Glomerular visceral epithelial cell (primary cell): ENCODE measurements at regions not wholly inside any gene's neighbourhood (a gene's known extent, or its start where the extent isn't known, plus 50 kb on each side); places are given as distances from the start of the nearest gene placed in this dataset.
A peak's percentile ranks its signal among the peaks of the same experiment; 100 is the strongest.
"Not testable (repeated sequence)": the region's sequence is repeated elsewhere in the genome, so short reads cannot be mapped to it uniquely, and the experiment has no call there.

Experiments
- DNase-seq: peaks from one replicate; pipeline ENCODE4 v3.0.0-alpha.2; 2016; ENCODE audit errors: extremely low spot score

DNA sequence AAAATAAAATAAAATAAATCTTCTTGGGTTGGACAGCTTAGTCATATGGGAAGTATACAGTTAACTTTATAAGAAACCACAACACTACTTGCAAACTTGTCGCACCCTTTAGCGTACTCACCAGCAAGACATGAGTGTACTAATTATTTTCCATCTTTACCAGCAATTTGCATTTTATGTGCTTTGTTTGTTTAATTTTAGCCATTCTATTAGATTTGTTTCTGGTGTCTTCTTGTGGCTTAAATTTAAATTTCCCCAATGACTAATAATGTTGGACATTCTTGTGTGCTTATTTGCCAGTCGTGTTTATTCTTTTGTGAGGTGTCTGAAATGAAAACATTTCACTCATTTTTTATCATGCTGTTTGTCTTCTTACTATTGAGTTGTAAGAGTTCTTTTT, 1172.2 kb upstream of the CITED2 start:
- no peak for DNase-seq

DNA sequence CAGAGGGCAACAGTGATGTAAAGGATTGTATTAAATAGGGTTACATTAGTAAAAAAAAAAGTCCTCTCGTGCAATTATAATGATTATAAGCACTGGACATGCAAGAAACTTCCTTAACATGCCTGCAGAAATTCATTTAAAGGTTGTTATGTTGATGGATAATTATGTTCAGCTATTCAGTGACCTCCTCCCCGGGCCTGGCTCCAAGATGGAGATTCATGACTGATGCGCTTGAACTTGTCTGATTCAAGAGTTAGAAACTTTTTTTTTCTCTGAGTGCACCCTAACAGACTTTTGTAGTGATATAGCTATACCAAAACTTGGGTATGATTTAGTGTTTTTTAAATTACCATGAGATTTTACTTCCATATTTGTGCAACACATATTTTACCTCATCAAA, 1170.0 kb upstream of the CITED2 start:
- DNase-seq = no peak

DNA sequence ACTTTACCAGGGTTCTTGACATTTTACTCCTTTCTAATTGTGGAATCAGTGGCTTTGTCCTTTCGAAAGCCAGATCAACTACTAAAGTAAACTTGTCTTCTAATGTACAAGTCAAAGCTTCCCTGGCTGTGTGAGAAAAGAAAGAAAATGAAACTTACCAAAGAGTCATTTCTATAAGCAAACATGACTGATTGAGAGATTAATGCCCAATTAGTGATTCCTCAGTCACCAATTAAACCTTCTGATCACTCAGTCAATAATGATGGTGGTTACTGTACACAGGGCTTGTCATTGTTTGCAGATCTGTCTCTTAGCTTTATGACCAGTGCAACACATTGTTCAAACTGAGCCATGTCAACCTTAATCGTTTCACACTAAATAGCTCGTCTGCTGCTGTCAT, 1168.4 kb upstream of the CITED2 start:
- no peak for DNase-seq

DNA sequence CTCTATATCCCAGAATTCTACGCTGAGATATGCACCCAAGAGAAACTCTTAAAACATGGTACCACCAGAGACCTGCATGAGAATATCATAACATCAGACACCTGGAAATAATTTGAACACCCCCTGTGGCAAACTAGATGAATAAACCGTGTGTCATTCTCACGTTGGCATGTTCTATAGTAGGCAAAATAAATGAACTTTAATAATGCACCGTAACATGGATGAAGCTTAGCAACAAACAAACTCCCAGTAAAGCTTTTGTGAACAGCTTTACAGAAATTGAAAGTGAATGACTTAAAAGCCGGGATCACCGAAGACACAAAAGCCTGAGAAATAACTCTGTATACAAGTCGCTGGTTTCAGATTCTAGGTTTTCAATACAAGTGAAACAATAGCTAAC, 1166.8 kb upstream of the CITED2 start:
- no peak for DNase-seq

DNA sequence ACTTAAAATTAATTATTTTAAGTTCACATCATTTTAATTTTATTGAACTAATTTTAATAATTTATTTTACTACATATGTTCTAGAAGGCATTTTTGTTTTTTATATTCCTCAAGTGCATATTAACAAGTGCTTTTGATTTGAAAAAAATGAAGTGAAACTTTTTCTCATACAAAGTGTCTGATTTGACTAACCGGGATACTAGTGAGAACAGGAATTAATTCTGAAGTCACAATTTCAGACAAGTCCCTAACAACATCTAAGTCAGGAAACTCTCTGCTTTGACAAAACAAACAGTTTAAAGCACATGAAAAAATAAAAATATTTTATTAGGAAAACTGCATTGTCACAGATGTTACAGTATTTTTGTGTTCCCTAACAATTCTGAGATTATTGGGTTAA, 1166.3 kb upstream of the CITED2 start:
- no peak for DNase-seq

DNA sequence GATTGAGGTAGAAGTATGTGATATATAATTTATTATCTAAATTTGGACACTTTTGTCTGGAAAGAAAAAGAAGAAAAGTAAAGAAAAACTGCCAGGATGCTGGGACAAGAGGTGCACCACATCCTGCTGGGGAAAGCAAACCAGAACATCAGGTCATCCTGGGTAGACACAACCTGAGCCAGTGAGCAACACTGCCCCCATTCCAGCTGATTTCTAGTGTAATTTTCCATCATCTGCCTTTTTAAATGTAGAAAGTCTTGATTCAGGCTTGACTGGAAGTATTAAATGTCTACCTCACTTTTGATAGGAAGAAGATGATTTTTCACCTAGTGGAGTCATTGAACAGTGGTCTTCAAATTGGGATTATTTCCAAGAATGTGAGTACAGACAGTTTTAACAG, 1164.5 kb upstream of the CITED2 start:
- peak; percentile 49 for DNase-seq

DNA sequence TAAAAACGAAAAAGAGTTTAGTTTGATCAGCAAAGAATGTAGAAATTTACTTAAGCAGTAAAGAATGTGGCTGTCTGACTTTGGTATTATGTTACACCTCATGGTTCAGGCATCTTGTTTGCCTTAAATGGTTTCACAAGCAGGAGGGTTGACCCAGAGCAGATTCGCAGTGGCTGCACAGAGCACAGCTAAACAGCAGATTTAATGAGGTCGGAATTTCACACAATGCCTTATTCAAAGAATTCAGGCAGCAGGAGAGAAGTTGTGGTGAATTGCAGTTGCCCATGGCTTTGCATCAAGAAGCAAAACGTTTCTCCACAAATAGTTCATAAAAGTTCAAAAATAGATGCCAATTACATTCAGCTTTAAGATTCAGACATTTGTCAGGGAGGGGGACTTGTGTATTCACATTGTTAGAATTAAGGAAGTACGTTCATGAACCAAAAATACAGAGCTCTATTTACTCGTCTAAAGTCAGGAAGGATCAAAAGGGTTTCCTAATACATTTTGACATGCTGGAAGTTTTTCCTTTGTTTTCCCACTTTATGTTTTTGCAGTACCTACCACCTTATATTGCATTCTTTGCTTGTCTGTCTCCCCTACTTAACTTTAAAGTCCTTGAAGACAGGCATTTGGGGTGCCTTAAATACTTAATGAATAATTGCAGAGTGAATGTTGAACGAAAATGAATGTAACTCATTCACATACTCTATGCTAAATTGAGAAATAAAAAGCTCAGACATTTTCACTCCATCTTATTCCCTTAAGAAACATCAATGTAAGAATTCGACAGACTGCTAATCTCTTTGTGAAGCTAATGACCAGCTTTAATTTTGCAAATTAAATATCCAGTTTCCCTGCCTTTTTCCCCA, 1163.6 kb upstream of the CITED2 start:
- DNase-seq = peak; percentile 98

DNA sequence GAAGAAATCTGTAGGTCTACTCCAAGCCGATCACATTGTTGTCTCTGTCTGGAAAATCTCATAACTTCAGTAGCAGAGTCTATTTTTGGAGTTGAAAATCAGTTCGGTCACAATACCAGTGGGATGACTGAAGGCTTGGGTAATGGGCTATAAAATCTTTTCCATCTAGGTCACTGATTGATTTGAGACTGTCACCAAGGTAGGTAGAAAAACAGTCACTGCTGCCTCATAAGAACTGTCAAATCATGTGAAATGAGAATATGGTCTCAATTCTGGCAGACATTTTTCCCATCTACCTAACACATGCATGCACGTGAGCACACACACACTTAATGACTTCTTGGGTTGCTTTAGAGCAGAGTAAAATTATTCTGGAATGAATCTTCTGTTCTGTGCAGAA, 1162.8 kb upstream of the CITED2 start:
- DNase-seq = peak; percentile 76

DNA sequence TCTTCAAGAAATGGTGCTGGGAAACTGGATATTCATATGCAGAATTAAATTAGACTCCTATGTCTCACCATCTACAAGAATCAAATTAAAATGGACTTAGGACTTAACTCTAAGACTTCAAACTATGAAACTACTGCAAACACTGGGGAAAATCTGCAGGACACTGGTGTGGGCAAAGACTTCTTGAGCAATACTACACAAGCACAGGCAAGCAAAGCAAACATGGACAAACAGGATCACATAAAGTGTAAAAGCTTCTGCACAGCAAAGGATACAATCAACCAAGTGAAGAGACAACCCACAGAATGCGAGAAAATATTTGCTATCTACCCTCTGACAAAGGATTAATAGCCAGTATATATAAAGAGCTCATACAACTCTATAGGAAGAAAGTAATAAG, 1161.1 kb upstream of the CITED2 start:
- DNase-seq = no peak

DNA sequence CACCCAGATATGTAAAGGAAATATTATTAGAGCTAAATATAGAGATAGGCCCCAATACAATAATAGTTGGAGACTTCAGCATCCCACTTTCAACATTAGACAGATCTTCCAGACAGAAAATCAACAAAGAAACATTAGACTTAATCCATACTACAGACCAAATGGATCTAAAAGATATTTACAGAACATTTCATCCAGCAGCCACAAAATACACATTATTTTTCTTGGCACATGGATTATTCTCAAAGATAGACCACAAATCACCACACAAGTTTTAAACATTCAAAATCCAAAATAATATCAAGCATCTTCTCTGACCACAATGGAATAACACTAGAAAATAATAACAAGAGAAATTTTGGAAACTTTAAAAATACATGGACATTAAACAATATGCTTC, 1159.1 kb upstream of the CITED2 start:
- DNase-seq = no peak

DNA sequence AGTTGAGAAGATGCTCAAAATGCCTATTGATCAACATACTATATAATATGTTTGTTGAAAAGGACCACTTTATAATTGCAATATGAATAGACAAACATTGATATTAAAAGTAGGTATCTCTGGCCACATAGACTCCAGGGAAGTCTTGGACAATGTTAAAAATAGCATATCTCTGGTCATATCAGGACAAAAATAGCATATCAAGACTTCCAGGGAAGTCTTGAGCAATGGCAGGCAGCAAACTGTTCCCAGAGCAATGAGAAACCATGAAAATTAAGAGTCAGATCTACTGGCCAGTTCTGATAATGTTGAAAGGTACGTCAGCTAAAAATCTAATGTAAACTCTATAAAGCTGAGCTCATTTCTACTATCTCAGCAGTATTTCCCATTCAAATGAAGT, 1130.3 kb upstream of the CITED2 start:
- no peak for DNase-seq

DNA sequence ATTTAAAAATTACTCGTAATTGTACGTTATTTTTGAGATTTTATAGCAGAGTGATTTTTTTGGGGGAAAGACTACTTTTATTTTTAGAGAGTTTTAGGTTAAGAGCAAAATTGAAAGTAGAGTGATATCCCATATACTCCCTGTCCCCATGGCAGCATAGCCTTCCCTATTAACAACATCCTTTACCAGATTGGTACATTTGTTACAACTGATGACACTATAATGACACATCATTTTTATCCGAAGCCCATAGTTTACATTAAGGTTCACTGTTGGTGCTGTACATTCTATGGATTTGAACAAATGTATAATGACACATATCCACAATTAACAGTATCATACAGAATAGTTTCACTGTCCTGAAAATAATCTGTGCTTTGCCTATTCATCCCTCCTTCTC, 1126.4 kb upstream of the CITED2 start:
- DNase-seq = no peak

DNA sequence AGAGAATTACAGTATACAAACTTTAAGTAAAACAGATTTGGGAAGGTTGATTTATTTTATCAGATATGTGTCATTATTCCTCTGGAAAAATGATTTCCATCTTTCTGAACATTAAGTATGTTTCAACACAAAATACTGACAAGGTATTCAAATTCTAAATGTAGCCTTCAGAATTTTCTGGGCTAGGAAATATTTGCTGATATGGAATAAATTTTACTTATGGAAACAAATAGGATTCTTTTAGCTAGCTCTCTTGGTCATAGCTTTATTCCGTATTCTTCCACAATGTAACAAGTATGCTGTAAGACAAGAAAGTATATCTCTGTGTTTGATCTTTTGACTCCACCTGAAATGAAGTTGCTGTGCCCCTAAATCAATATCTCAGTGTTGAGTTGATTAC, 1125.2 kb upstream of the CITED2 start:
- no peak for DNase-seq

DNA sequence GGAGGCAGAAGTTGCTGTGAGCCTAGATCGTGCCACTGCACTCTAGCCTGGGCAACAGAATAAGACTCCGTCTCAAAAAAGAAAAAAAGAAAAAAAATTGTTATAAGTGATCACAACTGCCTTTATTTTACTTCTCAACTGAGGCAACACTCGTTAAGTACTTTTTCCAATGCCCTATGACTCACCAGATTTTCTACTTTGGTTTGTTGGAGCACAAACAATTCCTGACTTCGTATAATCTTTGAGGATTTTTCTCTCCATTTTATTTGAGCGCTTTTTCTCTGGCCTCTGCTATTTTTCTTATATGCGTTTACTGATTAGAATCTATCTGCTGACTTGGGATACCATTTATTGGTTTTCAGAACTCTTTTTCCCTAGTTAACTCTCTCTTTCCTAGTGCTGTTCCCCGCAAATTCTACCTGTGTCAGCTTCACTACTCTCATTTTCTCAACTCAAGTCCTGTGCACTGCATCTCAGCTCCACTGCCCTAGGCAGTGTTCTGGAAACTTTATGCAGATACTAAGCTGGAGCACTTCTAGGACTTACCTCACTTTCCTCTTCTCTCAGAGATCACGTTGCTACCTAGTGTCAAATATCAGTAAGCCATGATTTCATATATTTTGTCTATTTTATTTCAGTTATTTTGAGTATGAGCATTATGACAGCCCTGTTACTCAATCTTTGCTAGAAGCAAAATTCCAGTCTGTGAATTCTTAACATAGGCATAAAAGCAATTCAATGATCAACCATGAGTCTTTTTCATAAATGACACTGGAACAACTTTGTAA, 1120.1 kb upstream of the CITED2 start:
- DNase-seq = no peak

DNA sequence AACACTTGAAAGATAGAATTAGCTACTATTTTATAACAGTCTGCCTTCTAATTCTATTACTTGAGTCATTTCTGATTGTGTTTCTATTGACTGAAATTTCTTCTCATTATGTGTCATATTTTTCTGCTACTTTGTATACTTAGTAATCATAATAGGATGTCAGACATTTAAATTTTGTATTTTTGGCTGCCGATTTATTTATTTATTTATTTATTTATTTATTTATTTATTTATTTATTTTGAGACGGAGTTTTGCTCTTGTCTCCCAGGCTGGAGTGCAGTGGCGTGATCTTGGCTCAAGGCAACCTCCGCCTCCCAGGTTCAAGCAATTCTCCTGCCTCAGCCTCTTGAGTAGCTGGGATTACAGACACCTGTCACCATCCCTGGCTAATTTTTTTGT, 1119.0 kb upstream of the CITED2 start:
- not testable (repeated sequence) for DNase-seq

DNA sequence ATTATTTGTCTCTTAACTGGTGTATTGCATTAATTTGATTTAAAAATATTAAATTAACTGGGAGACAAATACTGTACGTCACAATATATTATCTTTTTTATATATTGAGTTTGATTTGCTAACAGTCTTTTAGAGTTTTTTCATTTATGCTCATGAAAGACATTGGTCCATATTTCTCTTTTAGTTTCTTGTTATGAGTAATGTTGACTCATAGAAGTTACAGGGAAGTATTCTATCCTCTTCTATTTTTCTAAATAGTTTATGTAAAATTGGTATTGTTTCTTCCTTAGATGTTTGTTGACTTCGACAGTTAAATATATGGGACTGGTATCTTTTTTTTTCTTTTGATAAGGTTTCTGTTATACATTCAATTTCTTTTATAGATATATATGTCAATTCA, 1115.6 kb upstream of the CITED2 start:
- no peak for DNase-seq

DNA sequence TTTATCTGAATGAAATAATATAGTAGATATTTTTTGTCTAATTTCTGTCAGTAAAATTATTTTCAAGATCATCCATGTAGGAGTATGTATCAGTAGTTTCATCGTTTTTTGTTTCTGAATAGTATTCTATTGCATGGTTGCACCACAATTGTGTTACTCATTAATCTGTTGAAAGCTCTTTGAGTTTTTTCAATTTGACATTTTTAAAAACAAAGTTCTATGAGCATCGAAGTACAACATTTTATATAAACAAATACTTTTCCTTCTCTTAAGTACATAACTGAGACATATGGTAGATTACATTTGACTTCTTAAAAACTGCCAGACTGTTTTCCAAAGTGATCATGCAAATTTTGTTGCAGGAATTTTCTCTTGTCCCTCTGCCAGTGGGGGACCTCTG, 1113.1 kb upstream of the CITED2 start:
- no peak for DNase-seq

DNA sequence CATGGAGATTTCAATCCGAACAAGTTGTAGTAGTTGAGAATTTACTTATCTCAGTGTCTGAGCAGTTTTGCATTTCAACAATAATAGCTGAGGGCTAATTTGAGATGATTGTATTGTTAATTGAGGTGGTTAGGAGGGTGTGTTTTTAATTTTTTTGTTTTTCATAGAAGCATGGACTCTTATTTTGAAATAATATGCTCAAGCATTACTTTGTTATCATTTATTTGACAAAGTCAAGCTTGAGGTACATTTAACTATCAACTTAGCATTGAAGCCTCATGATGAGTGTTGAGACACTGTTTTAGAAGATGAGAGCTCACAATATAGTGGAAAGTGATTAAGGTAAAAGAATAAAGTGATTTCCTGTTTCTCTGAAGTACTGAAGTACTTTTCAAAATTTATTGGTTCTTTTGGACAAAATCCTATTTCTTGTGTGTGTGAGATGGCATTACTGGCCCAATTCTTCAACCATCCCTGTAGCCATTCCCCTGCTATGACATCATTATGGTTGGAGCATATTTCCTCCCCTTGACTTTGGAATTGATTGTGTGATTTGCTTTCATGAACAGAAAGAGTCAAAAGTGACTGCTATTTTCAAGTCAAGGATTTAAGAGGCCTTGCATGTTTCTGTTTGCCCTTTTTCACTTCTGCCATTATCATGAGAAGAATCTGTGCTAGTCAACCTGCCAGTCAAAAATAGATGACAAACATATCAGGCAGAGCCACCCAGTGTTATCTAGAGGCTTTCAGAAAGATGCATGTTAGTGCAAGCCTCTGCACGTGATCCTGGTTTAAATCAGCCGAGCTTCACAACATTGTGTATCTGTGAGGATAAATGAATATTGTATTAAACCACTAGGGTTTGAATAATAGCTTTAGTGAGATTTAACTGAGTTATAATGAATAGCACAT, 1112.3 kb upstream of the CITED2 start:
- peak; percentile 25 for DNase-seq

DNA sequence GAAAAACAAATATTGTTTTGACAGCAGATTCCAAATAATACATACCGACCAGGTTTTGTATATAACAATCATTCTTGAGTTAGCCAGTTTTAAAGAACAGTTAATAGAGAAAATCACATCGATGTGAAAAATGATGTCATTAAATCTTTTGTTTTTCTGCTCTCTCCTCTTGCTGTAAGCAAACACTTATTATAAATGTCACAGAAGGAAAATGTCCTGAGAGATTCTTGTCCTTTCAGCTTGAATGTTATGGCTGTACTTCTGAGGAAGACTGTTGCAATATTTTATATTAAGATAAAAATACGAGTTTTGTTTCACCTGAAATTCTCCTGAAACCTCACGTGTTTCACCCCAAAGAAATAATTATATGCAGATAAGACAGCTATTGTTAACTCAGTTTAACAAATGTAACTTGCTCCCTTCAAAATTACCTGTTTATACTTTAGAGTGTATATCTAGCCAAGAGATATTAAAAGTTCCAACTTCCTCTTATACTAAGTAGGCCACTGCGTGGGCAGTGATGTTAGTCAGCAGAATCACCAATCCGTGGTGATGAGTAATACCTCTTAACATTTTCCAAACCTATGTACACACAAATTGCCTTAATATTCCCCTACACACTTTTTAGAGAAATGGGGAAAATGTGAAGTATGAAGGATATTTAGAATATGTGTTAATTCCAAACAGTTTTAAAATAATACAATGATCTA, 1111.4 kb upstream of the CITED2 start:
- DNase-seq = peak; percentile 79

DNA sequence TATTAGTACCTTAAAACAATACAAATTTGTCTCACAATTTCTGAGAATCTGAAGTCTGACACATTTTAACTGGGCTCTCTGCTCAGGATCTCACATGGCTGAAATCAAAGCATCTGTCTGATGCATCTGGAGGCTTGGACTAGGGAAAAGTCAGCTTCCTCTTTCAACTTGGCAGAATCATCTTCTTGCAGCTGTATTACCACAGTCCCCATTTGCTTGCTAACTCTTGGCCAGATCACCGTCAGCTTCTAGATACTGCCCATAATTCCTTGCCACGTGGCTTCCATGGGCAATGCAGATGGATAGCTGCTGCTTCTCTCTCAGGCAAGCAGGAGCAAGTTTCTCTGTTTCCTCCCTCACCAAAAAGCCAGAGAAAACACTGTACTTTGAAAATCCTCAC, 1106.4 kb upstream of the CITED2 start:
- DNase-seq = no peak

DNA sequence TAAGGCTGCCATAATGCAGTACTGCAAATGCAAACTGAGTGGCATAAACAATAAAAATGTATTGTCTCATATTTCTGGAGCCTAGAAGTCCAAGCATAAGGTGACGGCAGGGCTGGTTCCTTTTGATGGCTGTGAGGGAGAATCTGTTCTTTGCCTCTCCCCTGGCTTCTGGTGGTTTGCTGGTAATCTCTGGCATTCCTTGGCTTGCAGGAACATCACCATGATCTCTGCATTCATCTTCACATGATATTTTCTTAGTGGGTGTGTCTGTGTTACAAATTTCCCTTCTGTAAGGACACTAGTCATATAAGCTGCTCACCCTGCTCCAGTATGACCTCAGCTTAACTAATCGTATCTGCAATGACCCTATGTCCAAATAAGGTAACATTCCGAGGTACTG, 1104.2 kb upstream of the CITED2 start:
- DNase-seq = no peak

DNA sequence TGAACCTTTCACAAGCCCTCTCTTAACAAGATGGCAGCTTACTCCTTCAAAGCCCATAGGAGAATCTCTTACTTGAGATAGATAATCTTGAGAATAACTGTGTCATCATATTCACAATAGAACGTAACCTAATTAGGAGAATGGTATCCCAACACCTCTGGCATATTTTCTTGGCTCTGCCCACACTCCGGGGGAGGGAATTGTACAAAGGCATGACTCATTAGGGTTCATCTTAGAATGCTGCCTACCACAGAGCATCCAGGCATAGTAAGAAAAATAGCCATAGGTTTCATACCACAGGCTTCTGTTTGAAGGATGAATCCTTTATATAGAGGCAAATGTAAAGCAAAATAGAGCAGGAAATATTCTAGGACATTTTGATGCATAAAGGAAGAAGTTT, 1100.6 kb upstream of the CITED2 start:
- DNase-seq = peak; percentile 51
